Bronchial epithelial cell (primary cell): ENCODE measurements at regions not wholly inside any gene's neighbourhood (a gene's known extent, or its start where the extent isn't known, plus 50 kb on each side); places are given as distances from the start of the nearest gene placed in this dataset.

Experiments
- DNase-seq: peaks from one replicate; pipeline ENCODE4 v3.0.0-alpha.2; 2010; ENCODE audit warnings: low read depth
- FAIRE-seq: peaks from 2 replicates; lab custom pipeline; 2011; peaks lifted over from hg19 to GRCh38; lab: Jason Lieb, UNC
- H3K27me3 ChIP-seq: 2 replicates; pipeline ENCODE4 v1.5.1; 2011; ENCODE audit warnings: low read length; ENCODE audit not compliant: control insufficient read depth, insufficient read depth
- H3K36me3 ChIP-seq: 2 replicates; pipeline ENCODE4 v1.5.1; 2011; ENCODE audit warnings: low read length; ENCODE audit not compliant: control insufficient read depth, insufficient read depth
- H3K4me3 ChIP-seq: 2 replicates; pipeline ENCODE4 v1.5.1; 2011; ENCODE audit warnings: mild to moderate bottlenecking, low read depth, low read length, control low read depth
- TF ChIP-seq, protein P1 (sequence below): IDR thresholded peaks from 2 replicates; pipeline ENCODE4 v1.5.1; 2011; ENCODE audit warnings: mild to moderate bottlenecking, moderate library complexity, low read length, control low read depth, inconsistent platforms; ENCODE audit not compliant: insufficient read depth, severe bottlenecking

DNA sequence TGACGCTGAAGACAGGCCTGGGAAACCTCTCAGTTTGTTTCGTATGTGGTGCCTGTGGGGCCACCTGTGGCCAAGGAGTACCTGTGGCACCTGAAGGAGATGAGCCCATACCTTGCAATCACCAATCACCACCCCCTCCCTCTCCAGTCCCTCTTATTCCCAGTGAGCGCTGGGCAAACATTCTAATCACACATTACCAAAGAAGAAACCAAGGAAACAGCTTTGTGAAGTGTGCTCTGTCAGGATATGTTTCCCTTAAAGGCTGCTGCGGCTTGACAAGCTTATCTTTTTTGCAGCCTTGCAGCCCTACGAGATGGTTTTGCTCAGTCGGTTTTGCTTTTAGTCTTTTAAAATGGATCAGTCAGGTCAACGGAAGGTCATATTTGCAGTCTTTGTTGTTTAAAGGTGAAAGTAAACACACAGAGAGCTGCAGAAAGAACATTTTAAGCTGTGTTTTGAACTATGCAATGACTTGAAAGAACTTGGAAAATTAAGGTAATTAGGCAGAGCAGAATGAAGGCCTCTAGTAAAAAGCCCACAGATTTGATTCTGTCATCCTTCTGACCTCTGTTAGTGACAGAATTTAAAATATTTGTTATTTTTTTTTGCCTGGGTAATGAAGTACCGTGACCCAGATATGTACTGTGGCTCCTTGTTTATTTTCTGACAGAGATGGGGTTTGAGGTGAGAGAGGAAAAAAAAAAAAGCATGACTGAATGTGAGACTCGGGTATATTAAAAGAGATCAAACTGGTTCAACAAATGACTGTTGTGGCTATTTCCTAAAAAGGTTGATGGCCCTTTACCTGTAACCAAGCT is 461.4 kb downstream of the NSUN3 start:
- DNase-seq (no peak), FAIRE-seq (no peak)
- Histone ChIP-seq H3K36me3 (no peaks in the 10 kb centered on the region), H3K27me3 (no peaks in the 10 kb centered on the region), H3K4me3 (no peak overlapping the region)
- TF ChIP-seq, protein P1, sequence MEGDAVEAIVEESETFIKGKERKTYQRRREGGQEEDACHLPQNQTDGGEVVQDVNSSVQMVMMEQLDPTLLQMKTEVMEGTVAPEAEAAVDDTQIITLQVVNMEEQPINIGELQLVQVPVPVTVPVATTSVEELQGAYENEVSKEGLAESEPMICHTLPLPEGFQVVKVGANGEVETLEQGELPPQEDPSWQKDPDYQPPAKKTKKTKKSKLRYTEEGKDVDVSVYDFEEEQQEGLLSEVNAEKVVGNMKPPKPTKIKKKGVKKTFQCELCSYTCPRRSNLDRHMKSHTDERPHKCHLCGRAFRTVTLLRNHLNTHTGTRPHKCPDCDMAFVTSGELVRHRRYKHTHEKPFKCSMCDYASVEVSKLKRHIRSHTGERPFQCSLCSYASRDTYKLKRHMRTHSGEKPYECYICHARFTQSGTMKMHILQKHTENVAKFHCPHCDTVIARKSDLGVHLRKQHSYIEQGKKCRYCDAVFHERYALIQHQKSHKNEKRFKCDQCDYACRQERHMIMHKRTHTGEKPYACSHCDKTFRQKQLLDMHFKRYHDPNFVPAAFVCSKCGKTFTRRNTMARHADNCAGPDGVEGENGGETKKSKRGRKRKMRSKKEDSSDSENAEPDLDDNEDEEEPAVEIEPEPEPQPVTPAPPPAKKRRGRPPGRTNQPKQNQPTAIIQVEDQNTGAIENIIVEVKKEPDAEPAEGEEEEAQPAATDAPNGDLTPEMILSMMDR, result no peak

DNA sequence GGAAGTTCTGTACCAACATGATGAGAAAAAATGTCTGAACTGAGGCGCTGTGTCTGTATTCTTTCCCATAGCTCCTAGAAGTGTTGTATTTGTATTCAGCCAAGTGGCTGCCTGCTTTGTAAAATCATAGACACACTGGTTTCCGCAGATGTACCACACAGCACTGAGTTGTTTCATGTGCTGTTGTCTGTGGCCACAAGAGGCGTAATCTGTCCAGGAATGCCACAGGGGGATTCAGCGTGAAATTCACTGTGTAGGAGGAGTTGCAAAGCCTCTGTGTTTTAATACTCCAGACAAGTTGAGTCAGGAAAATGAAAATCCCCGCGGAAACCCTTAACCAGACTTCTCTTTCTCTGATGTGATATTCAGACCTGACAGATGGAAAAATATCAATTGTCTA is 462.2 kb downstream of the NSUN3 start:
- Histone ChIP-seq H3K36me3 (no peaks in the 10 kb centered on the region), H3K27me3 (no peaks in the 10 kb centered on the region), H3K4me3 (no peak overlapping the region)
- DNase-seq (peak; percentile 69), FAIRE-seq (no peak)
- TF ChIP-seq, protein P1, result peak; percentile 76

DNA sequence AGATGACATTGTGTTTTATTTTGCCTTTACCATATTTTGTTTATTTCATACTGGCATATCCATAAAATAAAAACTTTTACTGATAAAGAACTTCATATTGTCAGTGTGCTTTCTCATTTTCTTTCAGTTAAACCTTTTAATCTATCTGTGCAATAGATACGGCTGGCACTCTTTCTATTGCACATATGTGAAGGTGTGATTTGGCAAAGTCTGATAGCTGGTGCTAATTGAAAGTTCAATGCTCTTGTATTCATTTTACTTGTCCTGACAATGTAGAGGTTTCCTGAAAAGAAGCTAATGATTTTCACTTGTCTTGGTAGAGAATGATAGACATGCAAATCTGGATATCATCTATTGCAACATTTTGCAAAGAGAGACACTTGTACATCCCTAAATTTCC is 467.0 kb downstream of the NSUN3 start:
- no peak for DNase-seq
- no peaks in the 10 kb centered on the region for H3K36me3 ChIP-seq
- no peak for FAIRE-seq

DNA sequence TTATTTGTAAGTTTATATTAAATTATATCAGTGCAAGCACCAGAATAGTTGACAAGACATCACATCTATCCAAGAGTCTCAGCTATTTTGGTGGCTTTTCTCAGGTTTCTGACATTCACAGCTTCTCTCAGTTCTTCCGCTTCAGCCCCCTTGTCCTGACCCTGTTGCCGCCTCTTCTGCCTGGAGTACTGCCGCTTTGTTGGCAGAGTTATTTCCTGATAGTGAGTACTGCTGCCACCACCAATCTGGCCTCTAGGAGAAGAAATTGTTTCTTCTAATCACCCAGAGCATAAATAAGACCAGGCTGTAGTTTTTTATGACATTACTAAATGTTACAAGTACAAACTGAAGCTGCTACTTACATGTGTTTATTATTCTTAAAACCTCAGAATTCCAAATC is 470.1 kb downstream of the NSUN3 start:
- no peaks in the 10 kb centered on the region for H3K27me3 ChIP-seq
- TF ChIP-seq, protein P1, result no peak
- H3K36me3 ChIP-seq, result no peaks in the 10 kb centered on the region
- DNase-seq (no peak), FAIRE-seq (no peak)
- H3K4me3 ChIP-seq, result no peak overlapping the region

More for the DNA sequence above, 467.0 kb downstream of the NSUN3 start:
- Histone ChIP-seq H3K27me3 (no peaks in the 10 kb centered on the region), H3K4me3 (no peak overlapping the region)
- TF ChIP-seq, protein P1, result no peak

DNA sequence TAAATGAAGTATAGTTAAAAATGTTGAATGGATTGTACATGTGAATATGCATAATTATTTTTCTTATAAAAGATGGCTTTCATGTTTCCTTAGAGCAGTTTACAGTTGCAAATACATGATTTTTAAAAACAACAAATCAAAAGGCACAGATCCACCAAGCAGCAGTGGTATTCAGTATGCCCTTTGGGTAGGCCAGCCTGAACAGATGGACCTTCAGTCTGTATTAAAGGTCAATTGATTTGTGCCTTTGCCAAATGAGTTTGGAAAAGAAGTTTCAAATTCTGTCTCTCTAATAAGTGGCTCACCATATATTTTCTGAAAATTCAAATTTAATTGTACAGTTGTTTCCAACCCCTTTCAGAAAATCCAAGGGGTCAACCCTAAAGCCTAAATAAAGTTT is 477.1 kb downstream of the NSUN3 start:
- H3K4me3 ChIP-seq, result no peak overlapping the region
- DNase-seq (no peak), FAIRE-seq (no peak)
- TF ChIP-seq, protein P1, result no peak
- H3K36me3 ChIP-seq, result no peaks in the 10 kb centered on the region
- H3K27me3 ChIP-seq, result no peaks in the 10 kb centered on the region
